Stimulated activated CD4-positive, alpha-beta T cell treated with anti-CD3 and anti-CD28 coated beads, Interleukin-12 subunit alpha, Interleukin-12 subunit beta, amount 100 ng/mL, for 48 hours (primary cell): ENCODE measurements at regions not wholly inside any gene's neighbourhood (a gene's known extent, or its start where the extent isn't known, plus 50 kb on each side); places are given as distances from the start of the nearest gene placed in this dataset.

Source experiments
- DNase-seq, 3 donors: peaks; one replicate each; pipeline ENCODE4 v3.0.0-alpha.2; 2020; ENCODE audit warnings: low read depth in 2 of 3, low spot score in 1 of 3

DNA sequence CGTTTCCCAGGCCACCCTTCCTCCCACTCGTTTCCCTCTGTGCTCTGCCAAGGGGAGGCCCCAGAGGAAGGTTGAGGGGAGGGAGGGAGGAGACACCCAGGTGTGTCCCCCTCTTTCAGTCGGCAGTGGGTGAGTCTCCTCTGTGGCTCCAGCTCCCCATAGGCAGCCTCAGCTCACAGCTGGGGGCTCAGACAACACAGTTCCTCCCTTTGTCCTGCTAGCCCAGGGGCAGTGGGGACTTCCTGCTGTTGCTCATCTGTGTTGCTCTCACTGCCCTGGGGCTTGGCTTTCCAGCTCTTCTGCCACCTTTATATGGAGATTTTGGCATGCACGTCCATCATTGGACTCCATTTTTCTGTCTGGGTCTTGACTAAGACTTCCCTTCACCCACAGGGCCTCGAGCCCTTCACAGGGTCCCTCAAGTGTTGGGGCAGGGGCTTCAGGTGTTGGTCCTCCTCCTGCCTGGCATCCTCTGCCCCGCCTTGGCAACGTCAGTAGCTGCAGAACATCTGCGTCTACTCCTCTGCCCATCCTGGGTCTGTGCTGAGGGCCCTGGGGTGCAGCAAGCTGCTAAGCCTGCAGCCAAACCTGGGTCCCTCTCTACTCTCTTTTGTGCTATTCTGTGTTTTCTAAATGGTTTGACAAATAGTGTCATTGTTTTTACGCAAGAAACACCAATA, 190.6 kb upstream of the PMEPA1 start:
- no peak for DNase-seq

DNA sequence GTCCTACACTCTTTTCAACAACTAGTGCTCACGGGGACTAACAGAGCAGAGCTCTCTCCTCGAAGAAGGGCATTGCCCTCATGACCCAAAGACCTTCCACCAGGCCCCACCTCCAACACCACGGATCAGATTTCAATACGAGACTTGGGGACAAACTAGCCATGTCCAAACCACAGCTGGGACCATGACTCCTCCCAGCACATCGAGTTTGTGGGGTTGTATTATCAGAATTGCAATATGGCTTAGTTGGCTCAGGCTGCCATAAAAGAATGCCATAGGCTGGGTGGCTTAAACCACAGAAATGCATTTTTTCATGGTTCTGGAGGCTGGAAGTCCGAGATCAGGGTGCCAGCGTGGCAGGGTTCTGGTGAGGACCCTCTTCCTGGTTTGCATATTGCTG, 189.7 kb upstream of the PMEPA1 start:
- no peak for DNase-seq

DNA sequence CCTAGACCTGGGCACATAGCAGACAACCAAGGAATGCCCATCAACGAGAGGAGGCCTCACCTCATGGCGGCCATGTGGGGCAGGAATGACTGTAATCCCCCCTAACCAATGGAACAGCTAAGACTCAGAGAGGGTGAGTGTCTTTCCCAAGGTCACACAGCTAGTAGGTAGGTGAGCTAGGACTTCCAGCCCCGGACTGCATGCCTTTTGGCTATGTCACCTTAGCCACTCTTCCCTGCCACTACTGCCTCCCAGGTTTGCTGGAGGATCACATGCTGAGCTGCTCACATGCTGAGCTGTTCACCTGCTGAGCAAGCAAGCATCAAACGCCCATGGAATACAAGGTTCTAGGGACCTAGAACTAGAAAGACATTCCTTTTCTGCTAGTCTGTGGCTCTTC, 188.5 kb upstream of the PMEPA1 start:
- DNase-seq = no peak

DNA sequence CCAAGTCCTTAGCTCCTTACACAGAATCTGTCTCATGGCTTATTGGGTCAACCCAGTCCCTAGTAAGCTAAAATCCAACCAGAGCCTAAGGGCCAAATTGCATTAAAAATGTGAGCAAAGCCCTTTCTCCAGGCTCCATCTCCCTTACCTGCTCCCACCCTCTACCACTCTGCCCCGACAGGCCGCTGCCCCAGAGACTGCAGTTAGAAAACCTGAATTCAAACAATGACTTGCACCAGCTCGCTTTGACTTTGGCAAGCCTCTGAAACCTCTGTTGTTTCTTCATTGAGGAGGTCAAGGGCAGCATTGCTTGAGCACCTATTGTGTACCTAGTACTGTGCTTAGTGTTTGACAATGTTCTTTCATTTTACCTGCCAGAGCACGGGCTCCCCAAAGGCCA, 188.1 kb upstream of the PMEPA1 start:
- no peak for DNase-seq

DNA sequence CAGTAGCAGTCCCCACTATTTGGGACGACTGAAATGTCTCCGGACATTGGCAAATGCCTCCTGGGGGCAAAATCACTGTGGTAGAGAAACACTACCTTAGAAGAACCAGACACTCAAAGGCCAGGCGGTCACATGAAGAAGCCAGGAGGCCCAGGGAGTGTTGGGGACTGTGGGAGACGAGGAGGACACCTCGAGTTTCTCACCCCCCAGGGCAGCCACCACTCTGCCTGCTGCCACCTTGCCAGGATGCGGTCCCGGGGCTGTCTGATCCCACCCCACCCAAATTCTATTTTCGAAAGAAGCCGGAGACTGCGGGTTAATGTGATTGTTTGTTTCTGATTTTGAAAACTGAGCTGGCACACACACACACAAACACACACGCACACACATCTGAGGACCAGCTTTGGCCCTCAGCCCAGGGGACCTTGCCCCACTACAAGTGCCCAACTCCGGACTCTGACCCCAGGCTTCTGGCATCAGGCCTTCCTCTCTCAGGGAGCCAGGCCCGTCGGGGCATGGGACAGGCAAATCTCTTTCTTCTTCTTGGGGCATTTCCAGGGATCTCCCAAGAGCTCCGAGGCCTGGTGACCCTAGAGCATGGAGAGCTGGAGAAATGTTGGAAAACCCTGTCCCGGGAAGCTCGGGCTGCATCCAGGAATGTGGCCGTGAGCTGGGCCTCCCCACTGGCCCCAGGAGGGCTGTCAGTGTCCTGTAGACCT, 187.5 kb upstream of the PMEPA1 start:
- DNase-seq = no peak

DNA sequence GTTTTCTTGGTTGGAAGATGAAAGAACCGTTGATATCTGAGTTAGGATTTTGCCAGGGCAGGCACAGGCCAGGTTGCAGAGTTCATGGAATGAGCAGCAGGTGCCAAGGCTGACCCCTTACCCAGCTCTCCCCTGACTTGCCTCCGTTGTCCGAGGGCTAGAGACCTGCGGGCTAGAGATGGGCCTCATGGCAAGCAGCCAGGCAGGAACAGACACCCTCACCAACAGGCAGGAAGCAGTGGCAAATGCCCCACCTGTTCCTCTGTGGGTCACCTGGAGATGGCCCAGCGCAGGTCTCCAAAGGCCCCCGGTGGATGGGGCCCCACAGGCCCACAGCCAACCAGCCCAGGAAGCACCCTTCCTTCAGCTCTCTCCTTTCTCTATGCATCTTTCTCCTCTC, 186.7 kb upstream of the PMEPA1 start:
- DNase-seq = no peak

DNA sequence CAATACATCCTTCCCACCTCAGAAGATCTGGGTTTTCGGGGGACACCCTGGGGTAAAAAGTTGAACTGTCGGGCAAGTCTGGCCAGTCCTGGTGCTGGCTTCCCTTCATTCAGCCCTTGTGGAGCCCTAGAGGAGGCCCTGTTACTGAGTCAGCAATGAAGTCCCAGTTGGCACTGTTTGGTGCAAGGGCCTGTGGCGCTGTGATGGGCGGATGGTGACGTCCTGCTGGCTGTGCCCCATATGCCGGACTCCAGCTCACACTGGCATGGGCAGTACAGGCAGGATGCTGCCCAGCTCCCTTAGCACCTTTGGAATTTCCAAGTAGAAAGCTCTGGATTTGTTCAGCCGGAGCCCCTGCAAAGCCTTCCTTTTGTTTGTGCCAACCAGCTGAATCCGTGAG, 186.2 kb upstream of the PMEPA1 start:
- DNase-seq = no peak

DNA sequence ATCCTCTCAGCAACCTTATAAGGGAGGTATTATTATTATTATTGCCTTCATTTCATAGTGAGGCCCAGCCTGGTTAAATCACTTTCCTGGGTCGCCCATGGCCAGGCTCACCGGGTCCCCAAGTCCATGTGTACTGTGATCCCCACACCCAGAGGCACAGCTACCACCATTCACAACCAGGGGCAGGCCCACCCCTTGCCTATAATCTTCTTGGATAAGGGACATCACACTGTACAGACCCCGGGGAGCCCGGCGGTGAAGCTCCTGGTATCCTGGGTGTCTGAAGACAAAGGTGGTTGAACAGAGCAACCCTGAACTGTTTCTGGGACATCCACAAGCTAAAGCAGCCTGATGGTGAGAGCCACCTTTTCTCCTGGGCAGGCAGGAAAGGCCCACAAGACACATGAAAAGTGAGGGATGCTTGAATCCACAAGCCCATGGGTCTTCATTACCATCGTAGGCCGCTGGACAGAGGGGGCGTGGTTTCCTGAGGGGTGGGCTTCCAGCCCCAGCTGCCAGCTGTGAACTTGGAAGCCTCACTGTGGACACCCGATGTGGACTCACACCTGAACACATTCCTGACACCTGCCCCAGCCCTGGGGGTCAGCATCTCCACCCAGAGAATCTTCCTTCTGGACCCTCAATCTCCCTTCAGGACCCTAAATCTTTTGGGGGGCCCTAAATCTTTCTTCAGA, 185.5 kb upstream of the PMEPA1 start:
- no peak for DNase-seq

DNA sequence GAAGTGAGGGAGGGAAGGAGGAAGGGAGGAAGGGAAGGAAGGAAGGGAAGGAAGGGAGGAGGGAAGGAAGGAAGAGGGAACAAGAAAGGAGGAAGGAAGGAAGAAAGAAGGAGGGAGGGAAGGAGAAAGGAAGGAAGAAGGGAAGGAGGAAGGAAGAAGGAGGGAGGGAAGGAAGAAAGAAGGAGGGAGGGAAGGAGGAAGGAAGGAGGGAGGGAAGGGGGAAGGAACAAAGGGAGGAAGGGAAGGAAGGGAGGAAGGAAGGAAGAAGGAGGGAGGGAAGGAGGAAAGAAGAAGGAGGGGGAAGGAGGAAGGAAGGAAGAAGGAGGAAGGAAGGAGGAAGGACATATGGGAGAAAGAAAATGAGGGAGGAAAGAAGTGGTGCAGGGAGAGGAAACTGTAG, 184.7 kb upstream of the PMEPA1 start:
- no peak for DNase-seq

DNA sequence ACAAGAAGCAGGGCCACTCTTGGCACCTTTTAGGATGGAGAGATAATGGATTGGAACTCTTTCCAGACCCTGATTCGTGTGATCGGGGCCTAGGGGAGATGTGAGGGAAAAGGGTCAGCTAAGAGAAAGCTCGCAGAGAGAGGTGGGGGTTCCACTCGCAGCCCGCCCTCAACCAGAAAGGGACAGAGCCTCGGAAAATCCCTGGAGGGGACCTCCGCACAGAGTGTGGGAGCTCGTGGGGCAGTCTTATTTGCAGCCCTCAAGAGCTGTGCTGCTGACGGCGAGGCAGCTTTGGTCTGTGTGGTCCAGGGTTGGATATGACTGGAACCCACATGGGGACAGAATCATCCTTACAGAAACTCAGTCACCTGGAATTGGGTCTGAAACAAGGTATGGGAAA, 184.3 kb upstream of the PMEPA1 start:
- no peak for DNase-seq

DNA sequence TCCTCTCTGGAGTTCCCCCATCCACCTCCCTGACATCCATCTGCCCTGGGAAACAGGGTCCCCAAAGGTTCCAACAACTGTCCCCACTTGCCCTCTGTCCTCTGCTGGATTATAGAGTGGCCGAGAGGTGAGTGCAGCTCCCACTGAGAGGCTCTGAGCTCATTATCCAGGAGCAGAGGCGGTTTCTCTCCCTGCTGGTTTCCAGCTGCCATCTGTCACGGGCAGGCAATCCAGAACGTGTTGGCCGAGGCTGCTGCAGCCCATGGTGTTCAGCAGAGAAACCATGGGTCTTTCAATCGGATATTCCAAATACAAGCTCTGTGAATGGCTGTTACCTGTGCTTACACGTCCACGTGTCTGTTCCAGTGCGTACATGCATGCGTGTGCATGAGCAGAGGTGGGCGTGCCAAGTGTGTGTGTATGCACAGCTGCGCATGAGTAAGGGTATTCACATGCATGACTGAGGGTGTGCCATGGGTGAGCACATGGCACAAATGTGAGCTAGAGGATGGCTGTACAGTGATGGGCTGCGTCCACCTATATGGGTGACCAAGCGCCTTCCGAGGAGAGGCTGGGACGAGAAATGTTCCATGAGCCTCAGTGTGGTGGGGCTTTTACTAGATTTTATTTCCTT, 183.7 kb upstream of the PMEPA1 start:
- no peak for DNase-seq

DNA sequence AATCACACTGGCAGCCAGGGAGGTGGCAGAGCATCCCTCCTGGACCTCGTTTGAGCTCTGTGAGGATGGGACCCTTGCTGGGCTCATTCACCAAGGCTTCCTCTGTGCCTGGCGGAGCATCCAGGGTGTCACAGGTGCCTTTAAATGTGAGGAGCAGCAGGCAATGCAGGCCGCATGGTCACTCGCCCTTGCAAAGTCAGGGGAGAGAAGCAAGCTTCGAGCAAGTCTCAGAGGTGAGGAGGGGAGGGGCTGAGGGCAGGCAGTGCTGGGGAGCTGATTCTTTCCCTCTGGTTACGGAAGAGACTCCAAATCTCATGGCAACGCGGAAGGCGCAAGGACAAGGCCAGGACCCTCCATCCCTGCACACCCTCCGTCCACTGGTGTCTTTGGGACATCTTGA, 182.7 kb upstream of the PMEPA1 start:
- no peak for DNase-seq

DNA sequence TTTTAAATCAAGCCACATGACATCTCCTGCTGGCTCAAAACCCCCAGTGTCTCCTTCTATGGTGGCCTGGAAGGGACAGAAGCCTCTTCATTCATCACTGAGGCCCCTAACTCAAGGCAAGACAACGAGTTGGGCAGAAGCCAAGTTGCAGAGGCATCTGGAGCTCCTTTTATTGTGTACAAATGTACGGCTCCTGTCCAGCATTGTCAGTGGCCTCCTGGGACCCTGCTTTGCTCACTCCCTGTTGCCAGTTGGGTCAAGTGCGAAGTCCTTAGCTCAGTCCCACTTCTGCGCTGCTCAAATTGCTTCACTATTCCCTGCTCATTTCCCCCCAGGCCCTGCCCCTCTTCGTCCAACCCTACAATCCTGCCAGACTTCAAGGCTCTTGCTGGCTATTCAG, 181.2 kb upstream of the PMEPA1 start:
- DNase-seq = no peak

DNA sequence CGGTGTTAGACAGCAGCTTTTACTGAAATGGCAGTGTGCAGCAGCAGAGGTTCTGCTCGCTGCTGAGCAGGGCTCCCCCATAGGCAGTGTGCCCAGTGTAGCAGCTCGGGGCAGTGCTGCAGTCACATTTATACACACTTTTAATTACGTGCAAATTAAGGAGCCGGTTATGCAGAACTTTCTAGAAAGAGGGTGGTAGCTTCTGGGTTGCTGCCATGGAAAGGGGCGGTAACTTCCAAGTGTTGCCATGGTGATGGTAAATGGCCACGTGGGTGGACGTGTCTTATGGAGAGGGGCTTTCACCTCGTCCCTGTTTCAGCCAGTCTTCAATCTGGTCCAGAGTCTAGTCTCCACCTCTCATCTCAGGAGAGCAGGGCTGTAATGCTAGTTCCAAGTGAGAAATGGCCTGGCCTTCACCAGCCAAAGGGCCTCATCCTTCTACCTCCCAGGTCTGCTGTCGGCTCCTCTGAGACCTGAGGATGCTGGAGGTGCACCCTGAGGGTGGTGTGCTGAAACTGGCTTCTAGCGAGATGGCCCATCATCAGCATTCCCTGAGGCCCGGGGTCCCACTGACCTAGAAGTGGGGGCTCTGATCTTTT, 180.5 kb upstream of the PMEPA1 start:
- no peak for DNase-seq

DNA sequence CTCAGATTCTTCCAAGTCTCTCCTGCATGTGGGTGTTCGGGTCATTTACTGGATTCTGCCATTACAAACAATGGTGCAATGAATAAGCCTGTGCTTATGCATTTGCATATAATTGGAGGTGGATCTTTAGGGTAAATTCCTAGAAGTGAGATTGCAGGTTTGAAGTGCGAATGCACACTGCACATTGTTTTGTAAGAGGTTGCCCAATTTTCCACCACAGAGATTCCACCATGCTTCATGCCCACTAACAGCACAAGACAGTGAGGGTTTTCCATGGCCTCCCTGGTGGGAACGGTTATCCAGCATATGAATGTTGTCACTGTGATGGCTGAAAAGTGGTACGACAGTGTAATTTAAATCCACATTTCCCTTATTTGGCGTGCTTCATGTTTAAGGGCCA, 178.8 kb upstream of the PMEPA1 start:
- DNase-seq = no peak

DNA sequence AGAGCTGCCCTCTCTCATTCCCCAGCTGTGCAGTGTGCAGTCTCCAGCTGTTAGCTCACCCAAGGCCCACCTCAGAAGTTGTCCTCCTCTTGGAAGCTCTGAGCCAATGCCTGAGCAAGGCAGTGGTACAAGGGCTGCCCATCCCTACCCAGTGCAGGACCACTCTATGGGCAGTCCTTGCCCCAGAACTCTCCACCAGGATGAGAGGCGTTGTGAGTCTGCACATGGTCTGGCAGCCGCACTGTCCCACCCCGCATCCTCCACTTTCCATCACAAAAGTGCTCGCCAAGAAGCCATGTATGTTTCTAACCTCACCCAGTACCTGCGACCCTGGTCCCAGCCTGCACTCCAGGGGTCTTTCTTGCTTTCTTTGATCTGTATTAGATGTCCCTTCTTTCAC, 175.1 kb upstream of the PMEPA1 start:
- DNase-seq = no peak

DNA sequence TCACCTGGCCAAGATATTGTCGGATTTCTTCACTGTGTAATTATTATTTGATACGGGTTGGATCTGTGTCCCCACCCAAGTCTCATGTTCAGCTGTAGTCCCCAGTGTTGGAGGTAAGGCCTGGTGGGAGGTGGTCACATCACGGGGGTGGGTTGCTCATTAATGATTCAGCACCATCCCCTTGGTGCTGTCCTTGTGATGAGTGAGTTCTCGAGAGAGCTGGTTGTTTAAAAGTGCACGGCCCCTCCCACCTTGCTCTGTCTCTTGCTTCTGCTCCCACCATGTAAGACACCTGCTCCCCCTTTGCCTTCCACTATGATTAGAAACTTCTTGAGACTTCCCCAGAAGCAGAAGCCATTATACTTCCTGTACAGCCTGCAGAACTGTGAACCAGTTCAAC, 173.9 kb upstream of the PMEPA1 start:
- no peak for DNase-seq

DNA sequence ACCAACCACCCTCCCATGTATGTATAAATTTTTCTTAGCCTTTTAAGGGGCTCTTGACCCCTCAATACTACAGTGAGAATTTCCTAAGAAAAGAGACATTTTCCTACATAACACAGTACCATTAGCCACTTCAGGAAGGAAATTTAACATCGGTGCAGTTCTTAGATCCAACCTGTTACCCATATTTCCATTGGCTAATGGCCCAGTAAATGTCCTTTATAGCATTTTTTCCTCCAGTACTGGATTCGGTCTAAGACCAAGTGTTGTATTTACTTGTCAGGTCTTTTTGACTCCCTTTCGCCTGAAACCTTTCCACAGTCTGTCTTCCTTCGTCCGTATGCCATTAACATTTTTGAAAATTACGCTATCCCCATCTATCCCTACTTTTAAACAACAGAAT, 173.4 kb upstream of the PMEPA1 start:
- DNase-seq = no peak

DNA sequence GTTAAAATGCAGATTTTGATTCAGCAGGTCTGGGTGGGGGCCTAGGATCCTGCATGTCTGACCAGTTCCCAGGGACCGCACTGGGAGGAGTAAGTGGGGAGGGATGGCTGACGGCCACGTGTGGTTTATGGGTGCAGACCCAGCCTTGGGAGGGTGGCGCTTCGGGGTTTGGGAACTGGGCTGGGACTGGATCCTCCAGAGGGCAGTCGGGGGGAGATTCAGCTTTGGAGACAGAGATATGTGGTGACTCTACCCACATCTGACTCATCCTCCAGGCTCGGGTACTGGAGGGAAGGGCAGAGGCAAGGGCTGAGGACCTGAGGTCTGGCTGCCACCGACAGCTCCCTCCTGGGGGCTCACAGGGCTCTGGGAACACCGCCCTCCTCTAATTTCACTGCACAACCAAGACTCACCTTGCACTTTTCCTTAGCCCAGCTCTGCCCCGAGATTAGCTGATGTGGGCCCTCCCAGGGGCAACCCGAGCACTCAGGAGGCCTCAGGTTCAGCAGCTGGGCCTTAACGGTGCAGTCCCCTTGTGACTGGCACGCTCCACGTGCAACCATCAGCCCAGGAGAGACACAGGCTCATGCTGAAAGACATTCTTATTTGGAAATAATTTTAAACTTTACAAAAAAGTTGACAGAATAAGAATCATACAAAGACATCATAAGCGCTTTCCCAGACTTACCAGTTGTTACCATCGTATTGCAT, 172.8 kb upstream of the PMEPA1 start:
- DNase-seq = no peak

DNA sequence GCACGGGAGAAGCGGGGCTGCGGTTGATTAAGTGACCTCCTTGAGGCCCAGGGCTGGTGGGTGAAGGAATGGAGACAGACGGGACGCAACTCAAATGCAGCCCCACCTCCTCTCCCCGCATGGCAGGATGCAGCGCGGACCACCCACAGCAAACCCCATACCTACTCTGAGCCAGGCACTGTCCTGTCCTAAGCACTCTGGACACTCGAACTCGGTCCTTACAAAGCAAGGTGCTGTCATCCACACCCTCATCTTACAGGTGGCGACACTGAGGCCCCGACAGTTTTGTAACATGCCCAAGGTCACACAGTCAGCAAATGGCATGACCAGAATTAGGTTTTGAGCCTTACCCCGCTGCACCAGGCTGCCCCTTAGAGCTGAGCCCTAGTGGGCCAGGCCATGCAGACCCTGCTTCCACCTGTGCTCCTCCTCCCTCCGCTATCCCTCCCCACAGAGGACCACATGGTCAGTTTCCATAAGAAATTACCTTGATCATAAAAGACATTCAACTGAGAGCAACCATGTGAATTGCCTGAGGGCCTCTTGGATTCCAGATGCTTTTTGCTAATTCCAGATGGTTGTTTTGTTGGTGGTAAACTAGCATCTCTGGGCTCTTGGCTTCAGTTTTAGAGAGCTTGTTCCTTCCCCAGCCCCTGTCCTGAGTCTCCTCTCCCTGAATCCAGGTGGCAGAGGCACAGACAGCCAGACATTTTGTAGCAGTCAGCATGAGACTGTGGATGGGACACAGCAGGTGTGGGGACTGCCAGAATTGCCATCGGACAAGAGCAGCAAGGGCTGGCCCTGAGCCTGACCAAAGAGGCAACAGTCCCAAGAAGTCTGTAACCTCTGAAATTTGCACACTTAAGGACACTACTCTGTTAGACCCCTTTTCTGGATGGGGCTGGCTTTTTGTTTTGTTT, 171.9 kb upstream of the PMEPA1 start:
- no peak for DNase-seq
